ENCODE measurements at regions not wholly inside any gene's neighbourhood (a gene's known extent, or its start where the extent isn't known, plus 50 kb on each side); places are given as distances from the start of the nearest gene placed in this dataset.

- TF ChIP-seq EZH2phosphoT487 (conservative IDR thresholded peaks at IDR 0.05; ENCODE audit: low read length): no peak
- TF ChIP-seq CTCF (IDR thresholded peaks at IDR 0.05; ENCODE audit: insufficient read depth, low read length, poor library complexity, severe bottlenecking): no peak
Measured at GRCh38 chr12:27186022-27186839, 57.9 kb upstream of the STK38L start.

All from SU-DHL-6 (cell line).